Hypothalamus (tissue), 51 donors: ENCODE measurements at regions not wholly inside any gene's neighbourhood (a gene's known extent, or its start where the extent isn't known, plus 50 kb on each side); places are given as distances from the start of the nearest gene placed in this dataset.
"Not testable (repeated sequence)": the region's sequence is repeated elsewhere in the genome, so short reads cannot be mapped to it uniquely, and the experiment has no call there.

ENCODE experiments used
- DNase-seq, 51 donors: peaks; one replicate each; lab custom pipeline; 2025; lab: John Stamatoyannopoulos, UW

GRCh38 chr4:60422439-60422838 lies 777.7 kb upstream of the ADGRL3 start:
- no peak for DNase-seq

DNA sequence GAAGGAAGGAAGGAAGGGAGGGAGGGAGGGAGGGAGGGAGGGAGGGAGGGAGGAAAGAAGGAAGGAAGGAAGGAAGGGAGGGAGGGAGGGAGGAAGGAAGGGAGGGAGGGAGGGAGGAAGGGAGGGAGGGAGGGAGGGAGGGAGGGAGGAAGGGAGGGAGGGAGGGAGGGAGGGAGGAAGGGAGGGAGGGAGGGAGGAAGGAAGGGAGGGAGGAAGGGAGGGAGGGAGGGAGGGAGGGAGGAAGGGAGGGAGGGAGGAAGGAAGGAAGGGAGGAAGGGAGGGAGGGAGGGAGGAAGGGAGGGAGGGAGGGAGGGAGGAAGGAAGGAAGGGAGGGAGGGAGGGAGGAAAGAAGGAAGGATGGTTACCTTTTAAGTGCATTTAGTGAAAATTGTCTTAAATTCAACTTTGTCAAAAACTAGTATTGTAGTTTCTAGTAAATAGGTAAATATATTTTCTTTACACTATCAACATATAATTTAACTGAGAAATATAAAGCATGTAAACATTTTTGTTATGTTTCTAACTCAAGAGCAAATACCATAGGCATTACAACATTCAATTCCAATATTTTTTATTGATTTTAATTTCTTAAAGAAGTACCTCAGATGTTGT lies 776.4 kb upstream of the ADGRL3 start:
- not testable (repeated sequence) for DNase-seq

- DNase-seq = no peak
Observed at GRCh38 chr4:60432911-60433310, 767.2 kb upstream of the ADGRL3 start.

DNA sequence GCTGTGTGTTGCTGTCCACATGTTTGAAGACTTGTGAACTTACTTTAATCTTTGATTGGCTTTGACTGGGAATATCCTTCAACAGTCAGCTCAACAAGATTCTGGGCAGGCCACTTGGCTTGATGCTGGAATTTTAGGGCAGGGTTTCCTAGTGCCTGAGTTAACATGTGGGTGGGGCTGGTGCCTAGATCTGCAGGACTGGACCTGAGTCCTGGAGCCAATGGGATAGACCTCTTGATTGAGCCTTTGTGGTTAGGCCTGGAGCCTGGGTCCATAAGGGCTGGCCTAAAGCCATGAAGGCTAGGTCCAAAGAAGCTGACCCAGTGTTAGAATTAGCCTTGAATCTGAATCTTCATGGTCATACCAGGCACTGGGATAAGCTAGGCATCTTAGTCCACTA lies 757.1 kb upstream of the ADGRL3 start:
- DNase-seq = no peak

- DNase-seq = no peak
Observed at GRCh38 chr4:60443796-60444195, 756.3 kb upstream of the ADGRL3 start.

GRCh38 chr4:60450054-60450453 lies 750.1 kb upstream of the ADGRL3 start:
- no peak for DNase-seq

DNA sequence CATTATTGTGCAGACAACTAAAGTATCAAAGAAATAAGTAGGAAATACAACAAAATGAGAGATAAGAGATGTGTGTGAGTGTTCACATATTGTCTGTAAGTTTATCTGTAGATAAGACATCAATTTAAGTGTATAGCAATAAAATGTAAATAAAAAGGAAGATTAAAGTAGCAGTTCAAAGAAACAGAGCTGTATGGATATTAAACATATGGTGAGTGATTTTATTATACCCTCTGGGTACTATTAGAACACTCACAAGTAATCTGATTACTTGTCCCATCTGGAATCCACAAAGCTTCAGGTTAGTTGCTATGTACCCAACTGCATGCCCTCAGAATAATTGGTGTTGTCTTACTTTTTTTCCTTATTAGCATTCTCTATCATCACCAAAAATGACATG lies 747.9 kb upstream of the ADGRL3 start:
- no peak for DNase-seq

DNA sequence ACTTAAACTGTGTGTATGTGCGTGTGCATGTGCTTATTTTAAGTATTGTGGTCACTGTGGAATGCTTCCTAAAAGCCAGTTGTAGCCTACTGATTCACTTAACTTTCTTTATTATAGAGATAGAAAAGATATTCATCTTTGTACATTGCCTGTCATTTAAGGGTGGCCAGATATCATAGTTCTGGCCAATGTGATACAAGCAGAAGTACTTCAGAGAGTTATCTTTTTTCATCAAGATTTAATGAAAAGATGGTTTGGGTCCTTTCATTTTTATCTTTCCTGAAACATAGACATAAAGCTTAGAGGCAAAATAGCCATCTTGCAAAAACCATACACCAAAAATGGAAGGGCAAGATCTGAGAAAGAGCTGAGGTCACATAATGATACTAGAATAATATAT lies 744.7 kb upstream of the ADGRL3 start:
- DNase-seq = no peak

DNA sequence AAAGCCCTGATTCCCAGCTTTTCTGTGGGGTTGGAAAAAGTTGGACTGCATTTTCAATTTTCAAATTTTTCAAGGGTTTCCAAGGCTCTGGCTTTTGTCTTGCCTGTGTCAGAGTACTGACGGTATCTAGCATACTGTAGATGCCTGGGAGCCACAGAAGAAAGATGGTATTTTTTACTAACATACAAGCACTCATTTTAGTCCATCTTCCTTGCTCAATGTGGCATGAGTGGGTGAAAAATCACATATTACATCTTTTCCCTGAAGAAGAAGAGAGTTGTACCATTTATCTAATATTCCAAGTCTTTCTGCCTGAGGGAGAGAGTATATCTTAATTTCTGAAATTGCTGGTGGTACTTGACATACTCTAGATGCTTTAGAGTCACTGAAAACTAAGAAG lies 738.6 kb upstream of the ADGRL3 start:
- no peak for DNase-seq

DNA sequence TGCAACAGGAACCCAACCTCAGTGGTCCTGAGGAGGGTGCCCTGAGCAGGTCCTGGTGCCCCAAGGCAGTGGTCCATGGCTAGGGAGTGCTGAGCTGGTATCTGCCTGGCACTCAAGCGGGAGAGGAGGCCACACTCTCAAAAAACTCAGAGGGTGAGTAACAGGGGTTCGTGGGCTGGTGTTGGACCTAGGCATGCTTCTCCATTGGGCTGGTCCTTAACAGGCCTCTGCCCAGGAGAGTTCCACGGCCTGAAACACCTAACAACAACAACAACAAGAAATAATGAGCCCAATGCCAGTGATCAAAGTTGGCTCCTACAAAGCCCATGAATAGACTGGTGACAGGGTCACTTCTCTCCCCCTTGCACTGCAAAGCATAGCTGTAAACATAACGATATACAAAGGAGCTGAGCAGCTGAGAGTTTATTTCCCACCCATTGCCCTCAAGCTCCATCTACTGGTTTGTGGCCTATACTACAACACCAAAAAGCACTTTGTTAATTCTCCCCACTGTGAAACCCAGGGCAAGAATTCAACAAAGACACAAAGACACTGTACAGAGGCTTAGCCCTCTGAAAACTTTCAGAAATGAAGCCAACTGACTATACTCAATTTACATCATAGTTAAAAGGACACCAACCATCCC lies 736.1 kb upstream of the ADGRL3 start:
- no peak for DNase-seq

- DNase-seq = no peak
Observed at GRCh38 chr4:60482921-60483351, 717.2 kb upstream of the ADGRL3 start.

DNA sequence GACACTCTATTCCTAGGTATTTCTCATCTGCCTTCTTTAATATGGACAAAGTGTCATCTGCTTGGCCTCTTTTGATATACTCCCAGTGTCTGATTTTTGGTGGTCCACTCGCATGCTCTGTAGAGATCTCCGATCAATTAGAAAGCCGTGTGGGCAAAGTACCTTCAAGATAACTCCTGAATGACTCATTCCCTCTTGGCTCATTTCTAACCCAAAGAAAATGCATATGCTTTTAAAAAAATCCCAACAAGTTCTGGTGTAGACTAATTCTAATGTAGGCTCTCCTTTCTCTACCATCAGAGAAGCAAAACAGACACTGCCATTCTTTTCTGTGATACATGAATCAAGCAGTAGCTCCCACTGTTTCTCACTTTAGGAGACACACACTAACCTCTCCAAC lies 714.9 kb upstream of the ADGRL3 start:
- DNase-seq = no peak

GRCh38 chr4:60487118-60487761 lies 712.9 kb upstream of the ADGRL3 start:
- not testable (repeated sequence) for DNase-seq

DNA sequence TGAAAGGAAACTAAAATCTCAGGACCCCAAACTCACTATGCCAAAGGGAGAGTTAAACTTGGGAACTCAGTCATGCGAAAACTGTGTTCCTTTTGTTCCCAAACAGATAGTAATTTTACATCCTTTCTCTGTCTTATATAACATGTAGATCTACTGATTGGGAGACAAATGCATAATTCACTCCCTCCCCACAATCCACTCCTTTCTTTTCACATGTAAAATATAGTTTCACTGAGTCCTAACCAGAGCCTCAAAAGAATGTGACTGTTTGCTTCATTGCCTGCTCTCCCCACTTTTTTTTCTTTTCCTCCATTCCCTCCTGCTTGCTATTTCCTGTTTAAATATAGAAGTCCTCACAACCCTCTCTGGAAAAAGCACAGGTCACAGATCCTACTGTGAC lies 699.3 kb upstream of the ADGRL3 start:
- DNase-seq = no peak

DNA sequence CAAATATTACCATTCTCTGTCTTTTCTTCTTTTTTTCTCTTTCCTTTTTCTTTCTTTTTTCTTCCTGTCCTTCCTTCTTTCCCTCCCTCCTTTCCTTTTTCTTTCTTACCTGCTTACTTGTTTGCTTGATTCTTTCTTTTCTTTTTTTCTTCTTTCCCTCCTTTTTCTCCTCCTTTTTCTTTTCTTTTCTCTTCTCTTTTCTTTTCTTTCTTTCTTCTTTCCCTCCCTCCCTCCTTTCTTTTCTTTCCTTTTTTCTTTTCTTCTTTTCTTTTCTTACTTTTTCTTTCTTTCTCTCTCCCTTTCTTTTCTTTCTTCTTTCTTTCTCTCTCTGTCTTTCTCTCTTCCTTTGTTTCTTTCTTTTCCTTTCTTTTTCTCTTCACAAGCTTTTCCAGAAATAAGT lies 697.4 kb upstream of the ADGRL3 start:
- no peak for DNase-seq

DNA sequence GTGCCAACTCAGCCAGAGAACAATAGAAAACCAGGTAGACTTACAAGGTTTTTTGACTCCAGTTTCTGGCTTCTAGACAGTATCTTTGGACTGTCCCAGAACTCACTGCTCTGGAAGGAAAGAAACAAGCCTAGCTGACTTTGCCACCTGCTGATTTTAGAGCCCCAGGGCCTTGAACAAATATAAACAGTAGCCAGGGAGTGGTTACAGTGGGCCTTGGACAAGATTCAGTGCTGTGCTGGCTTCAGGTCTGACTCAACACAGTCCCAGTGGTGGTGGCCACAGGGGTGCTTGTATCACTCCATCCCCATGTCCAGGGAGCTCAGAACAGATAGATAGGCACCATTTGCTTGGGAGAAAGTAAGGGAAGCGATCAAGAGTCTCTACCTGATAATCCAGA lies 694.1 kb upstream of the ADGRL3 start:
- no peak for DNase-seq

- DNase-seq = no peak
Observed at GRCh38 chr4:60522265-60522664, 677.9 kb upstream of the ADGRL3 start.

DNA sequence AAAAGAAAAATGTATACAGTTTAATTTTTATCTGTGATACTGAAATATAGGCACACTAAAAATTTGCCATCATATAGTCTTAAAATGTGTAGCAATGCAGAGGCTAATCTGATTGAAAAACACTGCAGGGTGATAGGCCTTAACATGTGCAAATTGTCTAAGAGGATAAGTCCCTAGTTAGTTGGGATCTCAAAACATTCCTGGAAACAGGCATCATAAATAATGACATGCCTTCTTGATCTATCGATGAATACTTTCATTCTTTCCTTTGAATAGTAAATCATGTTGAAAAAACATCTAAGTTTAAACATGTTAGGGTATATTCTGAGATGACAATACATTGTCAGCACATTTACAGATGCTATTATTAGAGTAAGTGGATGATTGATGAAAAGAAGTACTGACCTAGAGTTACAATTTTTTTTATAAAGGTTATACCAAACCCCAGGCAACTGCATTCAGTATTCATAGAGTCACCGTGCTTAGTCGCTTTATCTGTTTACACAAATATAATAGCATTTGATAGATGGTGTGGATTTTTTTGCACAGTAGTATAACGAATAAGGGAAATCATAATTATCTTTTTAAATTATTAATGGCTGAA lies 668.2 kb upstream of the ADGRL3 start:
- no peak for DNase-seq

- DNase-seq = no peak
Observed at GRCh38 chr4:60544981-60545380, 655.1 kb upstream of the ADGRL3 start.

DNA sequence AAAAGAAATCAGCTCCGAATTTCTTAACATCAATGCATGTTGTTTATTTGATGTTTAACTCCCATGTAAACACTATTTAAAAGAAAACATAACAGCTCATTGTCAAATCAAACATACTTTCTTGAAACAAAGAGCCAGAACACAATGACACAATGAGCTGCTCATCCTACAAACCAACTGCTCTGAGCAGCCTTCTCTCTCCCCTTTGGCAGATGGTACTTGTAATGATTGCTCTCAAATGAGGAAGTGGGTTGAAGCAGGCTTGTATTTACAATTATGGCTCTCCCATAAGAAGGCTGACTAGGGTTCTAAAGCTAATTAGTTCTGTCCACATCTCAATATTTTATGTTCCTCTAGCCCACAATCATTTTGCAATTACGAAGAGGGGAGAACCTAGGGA lies 637.8 kb upstream of the ADGRL3 start:
- DNase-seq = no peak

DNA sequence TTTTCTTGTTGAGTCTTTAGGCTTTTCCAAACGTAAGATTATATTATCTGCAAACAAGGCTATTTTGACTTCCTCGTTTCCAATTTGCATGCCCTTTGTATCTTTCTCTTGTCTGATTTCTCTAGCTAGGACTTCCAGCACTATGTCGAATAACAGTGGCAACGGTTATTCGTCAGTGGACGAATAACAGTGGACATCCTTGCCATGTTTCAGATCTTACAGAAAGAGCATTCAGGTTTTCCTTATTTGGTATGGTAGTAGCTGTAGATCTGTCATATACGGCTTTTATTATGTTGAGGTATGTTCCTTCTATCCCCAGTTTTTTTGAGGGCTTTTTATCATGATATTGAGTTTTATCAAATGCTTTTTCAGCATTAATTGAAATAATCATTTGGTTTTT lies 634.6 kb upstream of the ADGRL3 start:
- no peak for DNase-seq

DNA sequence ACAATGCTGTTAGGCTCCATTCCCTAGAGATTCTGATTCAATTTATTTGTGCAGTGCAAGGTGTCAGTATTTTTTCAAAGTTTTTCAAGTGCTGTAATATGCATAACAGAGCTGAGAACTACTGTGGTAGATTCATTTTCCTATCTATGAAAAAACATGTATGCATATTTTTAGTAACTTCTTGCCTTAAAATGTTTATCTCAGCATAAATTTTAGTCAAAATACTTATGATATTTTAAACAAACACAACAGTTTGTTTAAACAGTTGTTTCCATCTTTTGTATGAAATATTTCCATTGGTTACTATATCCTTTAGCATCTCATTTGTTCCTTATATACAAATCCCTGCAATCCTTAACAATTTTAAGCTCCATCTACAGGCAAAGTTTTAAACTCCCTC lies 624.8 kb upstream of the ADGRL3 start:
- DNase-seq = no peak
